Neuronal stem cell (in vitro differentiated cells): ENCODE measurements at regions not wholly inside any gene's neighbourhood (a gene's known extent, or its start where the extent isn't known, plus 50 kb on each side); places are given as distances from the start of the nearest gene placed in this dataset.

Experiments used
- DNase-seq: peaks from one replicate; pipeline ENCODE4 v3.0.0-alpha.2; 2013; ENCODE audit warnings: low spot score
- H2AFZ ChIP-seq: one replicate; pipeline ENCODE4 v1.6.1; 2013; ENCODE audit warnings: mild to moderate bottlenecking, low read length, inconsistent platforms
- H2AK5ac ChIP-seq: 2 replicates; pipeline ENCODE4 v1.6.1; 2013; ENCODE audit warnings: low read depth, mild to moderate bottlenecking, inconsistent platforms, low read length, moderate library complexity, mixed read lengths
- H2BK120ac ChIP-seq: 2 replicates; pipeline ENCODE4 v1.6.1; 2013; ENCODE audit warnings: low read depth, mild to moderate bottlenecking, inconsistent platforms, low read length, moderate library complexity, mixed read lengths
- H2BK12ac ChIP-seq: one replicate; pipeline ENCODE4 v1.6.1; 2013; ENCODE audit warnings: low read length, inconsistent platforms
- H2BK15ac ChIP-seq: 2 replicates; pipeline ENCODE4 v1.6.1; 2013; ENCODE audit warnings: mild to moderate bottlenecking, low read length, inconsistent platforms, mixed read lengths
- H2BK5ac ChIP-seq: one replicate; pipeline ENCODE4 v1.6.1; 2013; ENCODE audit warnings: inconsistent platforms, mild to moderate bottlenecking, low read length, moderate library complexity
- H3K14ac ChIP-seq: one replicate; pipeline ENCODE4 v1.6.1; 2013; ENCODE audit warnings: low read length, inconsistent platforms
- H3K18ac ChIP-seq: 2 replicates; pipeline ENCODE4 v1.6.1; 2013; ENCODE audit warnings: low read length, inconsistent platforms
- H3K23ac ChIP-seq: 2 replicates; pipeline ENCODE4 v1.6.1; 2013; ENCODE audit warnings: low read depth, mild to moderate bottlenecking, mixed read lengths, low read length, inconsistent platforms; ENCODE audit not compliant: poor library complexity
- H3K27ac ChIP-seq: replicated peaks from 3 replicates; pipeline ENCODE4 v1.5.1; 2013; ENCODE audit warnings: low read length, inconsistent platforms
- H3K27me3 ChIP-seq, 3 experiments: 2 replicates each; pipeline ENCODE4 v1.6.1; 2013; ENCODE audit warnings: low read length in 3 of 3, mild to moderate bottlenecking in 2 of 3, inconsistent platforms in 1 of 3, low read depth in 1 of 3, mixed read lengths in 1 of 3, moderate library complexity in 1 of 3; ENCODE audit not compliant: control insufficient read depth in 3 of 3, insufficient read depth in 3 of 3
- H3K36me3 ChIP-seq, 2 donors: replicated peaks in 1 of 2; 2 replicates each; pipeline ENCODE4 v1.6.1; 2013; ENCODE audit warnings: low read length in 2 of 2; ENCODE audit not compliant: control insufficient read depth in 2 of 2, insufficient read depth in 2 of 2
- H3K4ac ChIP-seq: 2 replicates; pipeline ENCODE4 v1.6.1; 2013; ENCODE audit warnings: inconsistent platforms, mild to moderate bottlenecking, low read length, moderate library complexity
- H3K4me1 ChIP-seq, 2 donors: 1 replicate in 1 of 2; 2 replicates in 1 of 2; pipeline ENCODE4 v1.6.1; 2013; ENCODE audit warnings: low read length in 2 of 2, low read depth in 1 of 2; ENCODE audit not compliant: control insufficient read depth in 2 of 2, insufficient read depth in 1 of 2
- H3K4me2 ChIP-seq: one replicate; pipeline ENCODE4 v1.6.1; 2013; ENCODE audit warnings: mild to moderate bottlenecking, low read length, inconsistent platforms; ENCODE audit not compliant: insufficient read depth, poor library complexity, severe bottlenecking
- H3K4me3 ChIP-seq, 2 donors: 2 replicates each; pipeline ENCODE4 v1.5.1; 2013; ENCODE audit warnings: low read length in 2 of 2, mild to moderate bottlenecking in 2 of 2, inconsistent platforms in 1 of 2, moderate library complexity in 1 of 2
- H3K79me1 ChIP-seq: one replicate; pipeline ENCODE4 v1.6.1; 2013; ENCODE audit warnings: low read depth, mild to moderate bottlenecking, inconsistent platforms, low read length, moderate library complexity
- H3K9ac ChIP-seq: one replicate; pipeline ENCODE4 v1.6.1; 2013; ENCODE audit warnings: mild to moderate bottlenecking, low read depth, low read length, inconsistent platforms; ENCODE audit not compliant: poor library complexity
- H3K9me3 ChIP-seq, 2 donors: replicated peaks in 1 of 2; 2 replicates each; pipeline versions ENCODE3 to v1.6.1; 2013; ENCODE audit warnings: low read length in 2 of 2, mild to moderate bottlenecking in 2 of 2, inconsistent platforms in 1 of 2, low read depth in 1 of 2, mixed read lengths in 1 of 2, moderate library complexity in 1 of 2; ENCODE audit not compliant: control insufficient read depth in 2 of 2, insufficient read depth in 1 of 2
- H4K8ac ChIP-seq: one replicate; pipeline ENCODE4 v1.6.1; 2013; ENCODE audit warnings: low read depth, mild to moderate bottlenecking, inconsistent platforms, low read length, moderate library complexity
- H4K91ac ChIP-seq: one replicate; pipeline ENCODE4 v1.6.1; 2013; ENCODE audit warnings: low read length, low read depth, mild to moderate bottlenecking, inconsistent platforms; ENCODE audit not compliant: poor library complexity
- WGBS, 2 donors: extraction: QIAGEN DNeasy Blood & Tissue Kit; methylation state at CpG; one replicate each; pipeline ENCODE4 v1.1.7; 2013; ENCODE audit warnings: missing lambda C conversion rate in 2 of 2, mixed read lengths in 1 of 2; ENCODE audit not compliant: insufficient read length in 2 of 2, insufficient replicate concordance in 1 of 2; ENCODE audit errors: extremely low coverage in 2 of 2; 5-methylcytosine and 5-hydroxymethylcytosine counted together

GRCh38 chr6:163915131-163915530 is 500.6 kb downstream of the QKI start:
- H3K4me1 ChIP-seq: no peaks in the 10 kb centered on the region
- H3K79me1 ChIP-seq: no peaks in the 10 kb centered on the region
- H3K27me3 ChIP-seq: no peaks in the 10 kb centered on the region
- H2BK120ac ChIP-seq: no peak overlapping the region
- no peak overlapping the region for H3K27ac ChIP-seq
- H3K4me3 ChIP-seq: no peak overlapping the region
- H3K18ac ChIP-seq: no peak overlapping the region
- no peak overlapping the region for H3K9ac ChIP-seq
- no peak overlapping the region for H2AK5ac ChIP-seq
- H4K8ac ChIP-seq: no peak overlapping the region
- no peak for DNase-seq
- no peak overlapping the region for H2BK5ac ChIP-seq
- no peak overlapping the region for H3K4ac ChIP-seq
- no CpG with 5 or more reads among the region's 8 CpGs for WGBS, 2 donors
- H3K36me3 ChIP-seq: no peaks in the 10 kb centered on the region
- H4K91ac ChIP-seq: no peak overlapping the region
- no peak overlapping the region for H2AFZ ChIP-seq
- H3K4me2 ChIP-seq: no peak overlapping the region
- no peak overlapping the region for H2BK12ac ChIP-seq
- H2BK15ac ChIP-seq: no peak overlapping the region
- no peak overlapping the region for H3K23ac ChIP-seq
- no peaks in the 10 kb centered on the region for H3K9me3 ChIP-seq
- H3K14ac ChIP-seq: no peak overlapping the region

GRCh38 chr6:163913045-163913444 is 498.5 kb downstream of the QKI start:
- Histone ChIP-seq H2BK5ac (no peak overlapping the region), H3K36me3 (no peaks in the 10 kb centered on the region), H2AFZ (no peak overlapping the region), H3K9me3 (no peaks in the 10 kb centered on the region), H2BK12ac (no peak overlapping the region), H3K27ac (no peak overlapping the region), H3K9ac (no peak overlapping the region), H3K23ac (no peak overlapping the region), H3K18ac (no peak overlapping the region), H3K27me3 (no peaks in the 10 kb centered on the region), H3K79me1 (no peaks in the 10 kb centered on the region), H2BK15ac (no peak overlapping the region), H3K4ac (no peak overlapping the region), H3K4me3 (no peak overlapping the region), H4K8ac (no peak overlapping the region), H3K4me2 (no peak overlapping the region), H2BK120ac (no peak overlapping the region), H2AK5ac (no peak overlapping the region), H3K4me1 (no peaks in the 10 kb centered on the region), H3K14ac (no peak overlapping the region), H4K91ac (no peak overlapping the region)
- WGBS, 2 donors: no CpG with 5 or more reads among the region's 9 CpGs
- no peak for DNase-seq

GRCh38 chr6:163906006-163906710 is 491.6 kb downstream of the QKI start:
- Histone ChIP-seq H3K14ac (no peak overlapping the region), H3K9me3 (peaks cover 0 to 2% of the 10 kb centered on the region in 2 donors), H3K27me3 (no peaks in the 10 kb centered on the region), H3K4me3 (peak overlapping the region in 1 of 2 donors; percentile 32), H3K79me1 (no peaks in the 10 kb centered on the region), H3K9ac (no peak overlapping the region), H3K4me2 (no peak overlapping the region), H2BK5ac (no peak overlapping the region), H2BK120ac (no peak overlapping the region), H2BK12ac (peak overlapping the region; percentile 80), H2BK15ac (no peak overlapping the region), H2AFZ (no peak overlapping the region), H4K91ac (no peak overlapping the region), H3K18ac (no peak overlapping the region), H3K36me3 (no peaks in the 10 kb centered on the region), H3K27ac (no peak overlapping the region), H2AK5ac (no peak overlapping the region), H3K23ac (no peak overlapping the region), H4K8ac (no peak overlapping the region), H3K4me1 (no peaks in the 10 kb centered on the region), H3K4ac (no peak overlapping the region)
- WGBS, 2 donors: no CpG with 5 or more reads among the region's 8 CpGs
- no peak for DNase-seq

GRCh38 chr6:163904186-163904585 is 489.7 kb downstream of the QKI start:
- no peak overlapping the region for H4K91ac ChIP-seq
- H2AK5ac ChIP-seq: no peak overlapping the region
- H3K4ac ChIP-seq: no peak overlapping the region

More at GRCh38 chr6:163904186-163904585, 489.7 kb downstream of the QKI start:
- no peaks in the 10 kb centered on the region for H3K36me3 ChIP-seq
- no peaks in the 10 kb centered on the region for H3K27me3 ChIP-seq
- no peak overlapping the region for H3K9ac ChIP-seq
- no peak overlapping the region for H2BK12ac ChIP-seq
- no peak overlapping the region for H3K27ac ChIP-seq
- H3K14ac ChIP-seq: no peak overlapping the region
- no peak overlapping the region for H2BK5ac ChIP-seq
- H2AFZ ChIP-seq: peak overlapping the region; percentile 52
- H3K9me3 ChIP-seq: peaks cover 0 to 2% of the 10 kb centered on the region in 2 donors
- peaks cover 4 to 5% of the 10 kb centered on the region in 2 donors for H3K4me1 ChIP-seq
- no peaks in the 10 kb centered on the region for H3K79me1 ChIP-seq
- H3K23ac ChIP-seq: no peak overlapping the region
- H3K4me3 ChIP-seq: no peak overlapping the region
- H2BK120ac ChIP-seq: no peak overlapping the region
- no peak for DNase-seq
- H4K8ac ChIP-seq: no peak overlapping the region
- peak overlapping the region; percentile 21 for H3K18ac ChIP-seq
- H2BK15ac ChIP-seq: no peak overlapping the region
- no CpG with 5 or more reads among the region's 7 CpGs for WGBS, 2 donors
- no peak overlapping the region for H3K4me2 ChIP-seq
